Bronchial epithelial cell (primary cell): ENCODE measurements at regions not wholly inside any gene's neighbourhood (a gene's known extent, or its start where the extent isn't known, plus 50 kb on each side); places are given as distances from the start of the nearest gene placed in this dataset.

Experiments
- DNase-seq: peaks from one replicate; pipeline ENCODE4 v3.0.0-alpha.2; 2010; ENCODE audit warnings: low read depth
- FAIRE-seq: peaks from 2 replicates; lab custom pipeline; 2011; peaks lifted over from hg19 to GRCh38; lab: Jason Lieb, UNC
- H3K27me3 ChIP-seq: 2 replicates; pipeline ENCODE4 v1.5.1; 2011; ENCODE audit warnings: low read length; ENCODE audit not compliant: control insufficient read depth, insufficient read depth
- H3K36me3 ChIP-seq: 2 replicates; pipeline ENCODE4 v1.5.1; 2011; ENCODE audit warnings: low read length; ENCODE audit not compliant: control insufficient read depth, insufficient read depth
- H3K4me3 ChIP-seq: 2 replicates; pipeline ENCODE4 v1.5.1; 2011; ENCODE audit warnings: mild to moderate bottlenecking, low read depth, low read length, control low read depth
- TF ChIP-seq, protein P1 (sequence below): IDR thresholded peaks from 2 replicates; pipeline ENCODE4 v1.5.1; 2011; ENCODE audit warnings: mild to moderate bottlenecking, moderate library complexity, low read length, control low read depth, inconsistent platforms; ENCODE audit not compliant: insufficient read depth, severe bottlenecking

DNA sequence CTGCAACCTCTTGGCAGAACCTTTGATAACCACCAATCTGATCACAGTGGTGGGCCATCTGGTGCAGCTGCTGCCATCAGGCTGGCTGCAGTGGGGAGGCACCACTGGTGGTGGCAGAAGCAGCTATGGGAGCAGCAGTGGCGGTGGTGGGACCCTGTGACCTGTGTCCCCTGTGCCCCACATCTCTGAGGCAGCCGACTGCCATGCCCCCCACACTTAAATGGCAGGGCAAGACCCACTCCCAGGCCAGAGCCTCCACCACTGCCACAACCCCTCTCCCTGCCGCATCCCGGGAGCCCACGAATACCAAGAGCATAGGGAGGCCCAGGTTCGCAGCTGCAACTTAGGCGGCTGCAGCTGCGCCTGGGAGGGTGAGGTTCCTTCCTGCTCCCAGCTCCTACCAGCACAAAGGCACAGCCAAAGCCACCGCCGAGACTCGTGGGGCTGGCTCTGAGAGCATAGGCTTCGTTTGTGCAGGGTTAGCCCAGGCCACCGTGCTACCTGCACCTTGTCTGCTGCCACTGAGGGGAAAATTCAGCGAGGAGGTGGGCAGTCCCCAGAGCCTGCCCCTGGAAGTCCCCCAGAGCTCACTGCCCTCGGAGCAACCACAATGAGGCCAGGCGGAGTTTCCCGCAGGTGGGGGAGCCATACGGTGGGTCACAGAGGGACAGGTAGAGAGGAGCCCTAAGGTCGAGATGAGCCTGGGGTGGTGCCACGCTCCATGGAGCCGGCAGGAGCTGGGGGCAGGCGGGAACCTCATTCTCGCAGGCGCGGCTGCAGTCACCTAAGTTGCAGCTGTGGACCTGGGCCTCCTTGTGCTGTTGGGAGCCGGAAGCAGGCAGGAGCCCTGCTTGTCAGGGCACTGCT, 518.7 kb downstream of the RWDD3 start:
- Histone ChIP-seq H3K4me3 (no peak overlapping the region), H3K36me3 (no peaks in the 10 kb centered on the region), H3K27me3 (no peaks in the 10 kb centered on the region)
- TF ChIP-seq, protein P1, sequence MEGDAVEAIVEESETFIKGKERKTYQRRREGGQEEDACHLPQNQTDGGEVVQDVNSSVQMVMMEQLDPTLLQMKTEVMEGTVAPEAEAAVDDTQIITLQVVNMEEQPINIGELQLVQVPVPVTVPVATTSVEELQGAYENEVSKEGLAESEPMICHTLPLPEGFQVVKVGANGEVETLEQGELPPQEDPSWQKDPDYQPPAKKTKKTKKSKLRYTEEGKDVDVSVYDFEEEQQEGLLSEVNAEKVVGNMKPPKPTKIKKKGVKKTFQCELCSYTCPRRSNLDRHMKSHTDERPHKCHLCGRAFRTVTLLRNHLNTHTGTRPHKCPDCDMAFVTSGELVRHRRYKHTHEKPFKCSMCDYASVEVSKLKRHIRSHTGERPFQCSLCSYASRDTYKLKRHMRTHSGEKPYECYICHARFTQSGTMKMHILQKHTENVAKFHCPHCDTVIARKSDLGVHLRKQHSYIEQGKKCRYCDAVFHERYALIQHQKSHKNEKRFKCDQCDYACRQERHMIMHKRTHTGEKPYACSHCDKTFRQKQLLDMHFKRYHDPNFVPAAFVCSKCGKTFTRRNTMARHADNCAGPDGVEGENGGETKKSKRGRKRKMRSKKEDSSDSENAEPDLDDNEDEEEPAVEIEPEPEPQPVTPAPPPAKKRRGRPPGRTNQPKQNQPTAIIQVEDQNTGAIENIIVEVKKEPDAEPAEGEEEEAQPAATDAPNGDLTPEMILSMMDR, result no peak
- FAIRE-seq, result no peak
- no peak for DNase-seq

DNA sequence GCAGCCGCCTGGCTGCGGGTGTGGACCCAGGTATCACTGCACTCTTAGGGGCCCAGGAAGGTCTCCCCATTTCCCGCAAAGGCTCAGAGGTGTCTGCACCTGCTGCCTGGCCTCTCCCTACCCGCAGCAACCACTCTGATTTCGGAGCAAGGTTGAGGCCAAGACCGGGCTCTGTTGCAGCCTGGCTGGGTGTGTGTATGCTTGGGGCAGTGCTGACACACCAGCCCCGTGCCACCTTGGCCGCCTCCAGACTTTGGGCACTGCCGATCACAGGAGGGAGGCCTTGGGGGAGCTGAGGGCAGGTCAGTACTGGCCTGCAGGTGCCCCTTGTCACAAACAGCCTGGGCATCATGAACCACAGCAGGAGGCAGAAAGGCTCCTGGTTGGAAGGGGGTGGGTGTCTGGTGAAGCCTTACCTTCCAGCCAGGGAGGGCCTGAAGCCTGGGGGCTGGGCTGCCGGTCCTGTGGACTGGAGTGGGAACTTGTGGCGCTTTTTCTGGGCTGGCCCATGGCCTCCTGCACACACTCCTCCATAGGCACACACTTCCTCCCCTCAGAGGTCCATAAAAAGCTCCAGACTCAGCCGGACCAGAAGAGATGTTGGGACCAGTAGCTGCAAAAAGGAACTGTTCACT, 519.5 kb downstream of the RWDD3 start:
- no peak overlapping the region for H3K4me3 ChIP-seq
- no peaks in the 10 kb centered on the region for H3K27me3 ChIP-seq
- TF ChIP-seq, protein P1, result no peak
- FAIRE-seq (no peak), DNase-seq (no peak)
- no peaks in the 10 kb centered on the region for H3K36me3 ChIP-seq

DNA sequence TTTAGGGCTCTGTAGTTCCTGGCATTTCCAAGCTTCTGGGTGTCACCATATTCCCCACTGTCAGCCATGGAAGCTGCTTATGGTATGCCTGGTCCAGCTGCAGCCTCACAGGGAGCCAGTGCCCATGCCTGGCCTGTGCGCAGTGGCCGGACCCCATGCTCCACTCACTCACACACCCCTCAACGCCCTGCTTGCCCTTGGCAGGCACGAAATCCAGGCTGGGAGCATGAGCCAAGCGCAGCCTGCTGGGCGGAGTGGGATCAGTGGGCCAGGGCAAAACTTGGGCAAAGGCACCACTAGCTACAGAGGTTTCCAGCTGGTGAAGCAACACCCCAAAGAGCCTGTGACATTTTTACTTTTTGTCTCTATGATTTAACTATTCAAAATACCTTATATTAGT, 520.4 kb downstream of the RWDD3 start:
- Histone ChIP-seq H3K27me3 (no peaks in the 10 kb centered on the region), H3K36me3 (no peaks in the 10 kb centered on the region), H3K4me3 (no peak overlapping the region)
- DNase-seq, result no peak
- no peak for FAIRE-seq
- TF ChIP-seq, protein P1, result no peak

DNA sequence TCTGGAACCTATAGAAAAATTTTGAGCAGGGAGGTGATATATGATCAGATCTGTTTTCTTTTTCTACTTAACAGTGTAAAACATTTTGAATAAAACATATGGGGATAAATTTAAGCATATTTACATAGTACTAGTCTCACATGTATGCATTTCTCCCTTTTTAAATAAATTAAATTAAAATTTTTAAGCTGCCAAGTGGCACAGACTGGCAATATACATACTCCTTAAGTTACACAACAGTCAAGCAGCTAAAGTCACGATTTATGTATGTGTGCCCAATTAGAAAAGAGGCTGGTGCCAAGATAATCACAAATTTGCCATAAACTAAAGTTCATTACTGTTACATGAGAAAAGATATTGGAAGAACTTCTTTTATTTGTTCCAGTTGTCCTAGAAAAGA, 532.0 kb downstream of the RWDD3 start:
- TF ChIP-seq, protein P1, result no peak
- H3K36me3 ChIP-seq, result no peaks in the 10 kb centered on the region
- no peak overlapping the region for H3K4me3 ChIP-seq
- no peak for FAIRE-seq
- H3K27me3 ChIP-seq, result no peaks in the 10 kb centered on the region
- DNase-seq, result no peak

DNA sequence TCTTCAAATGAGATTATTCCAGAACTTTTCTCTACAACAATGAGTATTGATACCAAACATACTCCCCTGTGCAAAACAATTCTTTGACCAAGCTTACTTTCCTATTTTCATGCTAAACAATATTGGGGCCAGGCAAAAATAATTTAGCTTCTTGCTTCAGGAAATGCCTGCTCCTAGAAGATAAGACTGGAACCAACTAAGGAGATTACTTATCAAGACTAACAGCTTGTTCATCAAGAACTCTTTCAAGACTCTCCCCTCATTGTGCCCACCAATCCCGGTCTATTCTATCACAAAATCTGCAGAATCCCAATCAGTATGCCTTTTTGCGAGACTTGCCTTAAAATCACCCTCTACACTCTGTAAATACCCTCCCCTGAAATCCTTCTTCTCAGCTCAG, 536.6 kb downstream of the RWDD3 start:
- DNase-seq (no peak), FAIRE-seq (no peak)
- Histone ChIP-seq H3K4me3 (no peak overlapping the region), H3K36me3 (no peaks in the 10 kb centered on the region), H3K27me3 (no peaks in the 10 kb centered on the region)
- TF ChIP-seq, protein P1, result no peak

DNA sequence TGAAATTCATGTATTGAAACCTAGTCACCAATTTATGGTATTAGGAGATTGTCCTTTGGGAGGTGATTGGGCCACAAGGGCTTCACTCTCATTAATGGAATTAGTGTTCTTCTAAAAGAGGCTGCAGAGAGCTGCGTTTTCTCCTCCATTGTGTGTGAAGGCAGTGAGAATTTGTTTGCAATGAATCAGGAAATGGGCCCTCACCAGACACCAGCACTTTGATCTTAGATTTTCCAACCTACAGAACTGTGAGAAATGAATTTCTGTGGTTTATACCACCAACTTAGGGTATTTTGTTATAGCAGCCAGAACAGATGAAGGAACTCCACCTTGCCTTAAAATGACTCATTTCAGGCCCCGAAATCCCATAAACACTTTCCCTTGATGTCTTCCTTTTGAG, 544.2 kb downstream of the RWDD3 start:
- no peak for FAIRE-seq
- no peak for DNase-seq
- Histone ChIP-seq H3K36me3 (no peaks in the 10 kb centered on the region), H3K27me3 (no peaks in the 10 kb centered on the region), H3K4me3 (no peak overlapping the region)
- TF ChIP-seq, protein P1, result no peak
